GM10248 (cell line): ENCODE measurements at regions not wholly inside any gene's neighbourhood (a gene's known extent, or its start where the extent isn't known, plus 50 kb on each side); places are given as distances from the start of the nearest gene placed in this dataset.

Experiments
- CTCF ChIA-PET: fragments of 300-600 bp; sonication (Branson Sonifier 250); formaldehyde crosslinking; extraction: SDS; loops from one replicate; lab custom pipeline; 2021; ENCODE audit warnings: antibody characterized with exemption; lab: Yijun Ruan, JAX
- POLR2A ChIA-PET: fragments of 350-650 bp; sonication (Branson Sonifier 250); formaldehyde crosslinking; extraction: SDS; loops from one replicate; lab custom pipeline; 2020; ENCODE audit warnings: antibody characterized with exemption; lab: Yijun Ruan, JAX
- DNase-seq: peaks from one replicate; pipeline ENCODE4 v3.0.0; 2012; ENCODE audit errors: extremely low spot score
- CTCF ChIP-seq: IDR thresholded peaks from 2 replicates; pipeline ENCODE4 v1.5.1; 2012; ENCODE audit warnings: mild to moderate bottlenecking, low read depth; ENCODE audit errors: extremely low read depth, missing control alignments, control extremely low read depth

- DNase-seq = no peak
- ChIA-PET POLR2A (no interaction called here), CTCF (interaction anchor here (1.3 kb wide), 1 partner anchor 10 kb away, joined by 4 read pairs; no protein-coding TSS in a partner anchor)
- no peak for TF ChIP-seq CTCF
Observed at GRCh38 chr17:33806631-33807030, 448.5 kb upstream of the CCL2 start.

- no peak for TF ChIP-seq CTCF
- DNase-seq = no peak
- POLR2A ChIA-PET = no interaction called here
- CTCF ChIA-PET = interaction anchor here (0.8 kb wide), 1 partner anchor 32 kb away, joined by 3 read pairs; no protein-coding TSS in a partner anchor
Observed at GRCh38 chr17:33809748-33810147, 445.3 kb upstream of the CCL2 start.

- CTCF ChIA-PET = interaction anchor here (1.0 to 1.1 kb wide), 2 partner anchors 11 to 15 kb away, joined by 3 read pairs; no protein-coding TSS in a partner anchor
- no peak for DNase-seq
- no peak for TF ChIP-seq CTCF
- POLR2A ChIA-PET = no interaction called here
Observed at GRCh38 chr17:33811004-33811760, 443.9 kb upstream of the CCL2 start.

- CTCF ChIA-PET = interaction anchor here (1.0 to 1.1 kb wide), 2 partner anchors 11 to 16 kb away, joined by 3 read pairs; no protein-coding TSS in a partner anchor
- no peak for TF ChIP-seq CTCF
- DNase-seq = no peak
- POLR2A ChIA-PET = no interaction called here
Observed at GRCh38 chr17:33811984-33812577, 443.0 kb upstream of the CCL2 start.

- TF ChIP-seq CTCF = no peak
- ChIA-PET POLR2A (no interaction called here), CTCF (interaction anchor here (1.7 kb wide), 1 partner anchor 11 kb away, joined by 4 read pairs; no protein-coding TSS in a partner anchor)
- no peak for DNase-seq
Observed at GRCh38 chr17:33814852-33815251, 440.2 kb upstream of the CCL2 start.

GRCh38 chr17:33816036-33816435 lies 439.0 kb upstream of the CCL2 start:
- DNase-seq = no peak
- ChIA-PET CTCF (interaction anchor here (1.0 to 1.7 kb wide), 2 partner anchors 12 to 20 kb away, joined by 3 to 4 read pairs; no protein-coding TSS in a partner anchor), POLR2A (no interaction called here)
- no peak for TF ChIP-seq CTCF
